Upper lobe of left lung (tissue), 6 donors: ENCODE measurements at regions not wholly inside any gene's neighbourhood (a gene's known extent, or its start where the extent isn't known, plus 50 kb on each side); places are given as distances from the start of the nearest gene placed in this dataset.
"Not testable (repeated sequence)": the region's sequence is repeated elsewhere in the genome, so short reads cannot be mapped to it uniquely, and the experiment has no call there.

Experiments
- ATAC-seq, 2 donors: fragments of 200-7000 bp; cut with Tn5 transposase; one replicate each; pipeline ENCODE4 v1.9.1; 2022; ENCODE audit warnings: mild to moderate bottlenecking in 2 of 2, moderate library complexity in 2 of 2; ENCODE audit not compliant: low FRiP score in 2 of 2
- DNase-seq, 2 donors: peaks; one replicate each; pipeline ENCODE4 v3.0.0-alpha.2; 2019 to 2020
- H3K27ac ChIP-seq, 4 donors: fragments of 200-600 bp; sonication (generic); one replicate each; pipeline ENCODE4 v1.5.1; 2016 to 2019
- H3K27me3 ChIP-seq, 4 donors: fragments of 200-600 bp; sonication (generic); one replicate each; pipeline ENCODE4 v1.5.1; 2017 to 2019
- H3K36me3 ChIP-seq, 4 donors: fragments of 200-600 bp; sonication (generic); one replicate each; pipeline ENCODE4 v1.5.1; 2016 to 2019
- H3K4me1 ChIP-seq, 4 donors: fragments of 200-600 bp; sonication (generic); one replicate each; pipeline ENCODE4 v1.5.1; 2018 to 2019
- H3K4me3 ChIP-seq, 4 donors: fragments of 200-600 bp; sonication (generic); one replicate each; pipeline ENCODE4 v1.5.1; 2017 to 2019; ENCODE audit warnings: mild to moderate bottlenecking in 2 of 4, moderate library complexity in 1 of 4
- H3K9me3 ChIP-seq, 4 donors: fragments of 200-600 bp; sonication (generic); one replicate each; pipeline ENCODE4 v1.5.1; 2018 to 2019
- CTCF ChIP-seq, 6 experiments: fragments of 450-650 bp in 4 of 6; fragments of 200-600 bp in 2 of 6; sonication (generic) in 2 of 6; IDR thresholded peaks; one replicate each; pipeline ENCODE4 v1.5.1; 2016 to 2019; ENCODE audit warnings: antibody characterized with exemption in 6 of 6
- EP300 ChIP-seq, 4 donors: sonication (generic); formaldehyde crosslinking; IDR thresholded peaks; one replicate each; pipeline ENCODE4 v1.5.1; 2017; ENCODE audit warnings: antibody characterized with exemption in 4 of 4, control low read depth in 2 of 4
- POLR2A ChIP-seq, 4 donors: fragments of 450-650 bp; IDR thresholded peaks; one replicate each; pipeline ENCODE4 v1.5.1; 2016 to 2017; ENCODE audit warnings: antibody characterized with exemption in 4 of 4, mild to moderate bottlenecking in 2 of 4
- POLR2AphosphoS5 ChIP-seq, 2 donors: sonication (generic); formaldehyde crosslinking; IDR thresholded peaks; one replicate each; pipeline ENCODE4 v1.5.1; 2017; ENCODE audit warnings: antibody characterized with exemption in 2 of 2
- WGBS, 2 donors: methylation state at CpG; one replicate each; pipeline ENCODE4 v1.1.5; 2017 to 2018; 5-methylcytosine and 5-hydroxymethylcytosine counted together
- donor health status: DM: no; HTN: no; CAD: no; lungs with moderate emphysema.
- donor health status: DM: no; HTN: yes; CAD: no; lungs with severe emphysema.

- no peaks in the 10 kb centered on the region for H3K9me3 ChIP-seq
- no peak for DNase-seq
- 84 to 86% methylated on average over 5 to 6 of the region's 6 CpGs for WGBS, 2 donors
- TF ChIP-seq POLR2AphosphoS5 (IDR thresholded peaks at IDR 0.05) (no peak), EP300 (IDR thresholded peaks at IDR 0.05) (no peak), CTCF (IDR thresholded peaks at IDR 0.05) (no peak), POLR2A (IDR thresholded peaks at IDR 0.05) (no peak)
- ATAC-seq = peak in 1 of 2 donors; percentile 25
- no peak overlapping the region for H3K27ac ChIP-seq
- H3K4me1 ChIP-seq = no peaks in the 10 kb centered on the region
- H3K4me3 ChIP-seq = no peak overlapping the region
- no peaks in the 10 kb centered on the region for H3K27me3 ChIP-seq
- no peaks in the 10 kb centered on the region for H3K36me3 ChIP-seq
Measured at GRCh38 chr5:135095052-135095715, 61.2 kb upstream of the PITX1 start.

GRCh38 chr5:135094339-135095051, 60.5 kb upstream of the PITX1 start:
- H3K4me1 ChIP-seq = no peaks in the 10 kb centered on the region
- ATAC-seq = peak in 1 of 2 donors; percentile 24
- H3K9me3 ChIP-seq = no peaks in the 10 kb centered on the region
- 79 to 85% methylated on average over 4 to 6 of the region's 6 CpGs for WGBS, 2 donors
- no peaks in the 10 kb centered on the region for H3K36me3 ChIP-seq
- DNase-seq = no peak
- H3K27ac ChIP-seq = no peak overlapping the region
- H3K27me3 ChIP-seq = no peaks in the 10 kb centered on the region
- no peak for TF ChIP-seq POLR2AphosphoS5 (IDR thresholded peaks at IDR 0.05)
- TF ChIP-seq EP300 (IDR thresholded peaks at IDR 0.05) = no peak
- TF ChIP-seq POLR2A (IDR thresholded peaks at IDR 0.05) = no peak
- TF ChIP-seq CTCF (IDR thresholded peaks at IDR 0.05) = no peak
- no peak overlapping the region for H3K4me3 ChIP-seq

- H3K4me3 ChIP-seq, H3K36me3 ChIP-seq, DNase-seq, H3K9me3 ChIP-seq, H3K4me1 ChIP-seq, H3K27me3 ChIP-seq, H3K27ac ChIP-seq, ATAC-seq: not testable (repeated sequence)
- 81% methylated on average over 1 of the region's 1 CpG for WGBS, 2 donors
Measured at GRCh38 chr5:135093483-135093882, 59.5 kb upstream of the PITX1 start.

GRCh38 chr5:135092476-135092875, 58.4 kb upstream of the PITX1 start:
- WGBS, 2 donors = 83 to 85% methylated on average over 8 of the region's 8 CpGs
- no peaks in the 10 kb centered on the region for H3K36me3 ChIP-seq
- H3K27ac ChIP-seq = no peak overlapping the region
- no peak overlapping the region for H3K4me3 ChIP-seq
- DNase-seq (no peak), ATAC-seq (no peak)
- H3K4me1 ChIP-seq = no peaks in the 10 kb centered on the region
- no peaks in the 10 kb centered on the region for H3K9me3 ChIP-seq
- no peaks in the 10 kb centered on the region for H3K27me3 ChIP-seq
- TF ChIP-seq POLR2AphosphoS5 (IDR thresholded peaks at IDR 0.05) = no peak
- no peak for TF ChIP-seq EP300 (IDR thresholded peaks at IDR 0.05)
- no peak for TF ChIP-seq CTCF (IDR thresholded peaks at IDR 0.05)
- TF ChIP-seq POLR2A (IDR thresholded peaks at IDR 0.05) = no peak

GRCh38 chr5:135091286-135091685, 57.3 kb upstream of the PITX1 start:
- Histone ChIP-seq H3K36me3 (no peaks in the 10 kb centered on the region), H3K27me3 (no peaks in the 10 kb centered on the region), H3K27ac (no peak overlapping the region), H3K9me3 (no peaks in the 10 kb centered on the region), H3K4me1 (no peaks in the 10 kb centered on the region), H3K4me3 (no peak overlapping the region)
- DNase-seq (no peak), ATAC-seq (no peak)
- 90 to 93% methylated on average over 3 of the region's 3 CpGs for WGBS, 2 donors
- no peak for TF ChIP-seq POLR2AphosphoS5 (IDR thresholded peaks at IDR 0.05)
- TF ChIP-seq POLR2A (IDR thresholded peaks at IDR 0.05) = no peak
- TF ChIP-seq CTCF (IDR thresholded peaks at IDR 0.05) = no peak
- no peak for TF ChIP-seq EP300 (IDR thresholded peaks at IDR 0.05)
